Endodermal cell (in vitro differentiated cells): ENCODE measurements at regions not wholly inside any gene's neighbourhood (a gene's known extent, or its start where the extent isn't known, plus 50 kb on each side); places are given as distances from the start of the nearest gene placed in this dataset.

Source experiments
- DNase-seq: peaks from one replicate; pipeline ENCODE4 v3.0.0-alpha.2; 2017
- H3K27ac ChIP-seq: 2 replicates; pipeline ENCODE4 v1.5.1; 2013; ENCODE audit warnings: mild to moderate bottlenecking, low read depth, low read length, moderate library complexity
- H3K27me3 ChIP-seq: 2 replicates; pipeline ENCODE4 v1.6.1; 2013; ENCODE audit warnings: mild to moderate bottlenecking, low read length, moderate library complexity; ENCODE audit not compliant: insufficient read depth, control insufficient read depth, poor library complexity, severe bottlenecking
- H3K36me3 ChIP-seq: 2 replicates; pipeline ENCODE4 v1.7.0; 2013; ENCODE audit warnings: mild to moderate bottlenecking, low read length, moderate library complexity; ENCODE audit not compliant: control insufficient read depth, insufficient read depth
- H3K4me1 ChIP-seq: one replicate; pipeline ENCODE4 v1.7.0; 2013; ENCODE audit warnings: low read length; ENCODE audit not compliant: control insufficient read depth, insufficient read depth
- H3K4me3 ChIP-seq: 2 replicates; pipeline ENCODE4 v1.5.1; 2013; ENCODE audit warnings: mild to moderate bottlenecking, low read length, moderate library complexity
- H3K9ac ChIP-seq: 2 replicates; pipeline ENCODE4 v1.6.1; 2013; ENCODE audit warnings: mild to moderate bottlenecking, low read length, moderate library complexity; ENCODE audit not compliant: poor library complexity, severe bottlenecking; ENCODE audit errors: extremely low read depth
- H3K9me3 ChIP-seq: 2 replicates; pipeline ENCODE4 v1.6.1; 2013; ENCODE audit warnings: mild to moderate bottlenecking, low read length, moderate library complexity; ENCODE audit not compliant: control insufficient read depth
- H3K27ac Mint-ChIP-seq: 2 replicates; pipeline ENCODE4 v1.8.0; 2020; ENCODE audit warnings: mixed read lengths
- H3K27me3 Mint-ChIP-seq: 2 replicates; pipeline ENCODE4 v1.8.0; 2021; ENCODE audit warnings: mild to moderate bottlenecking, mixed read lengths; ENCODE audit not compliant: insufficient read depth
- H3K36me3 Mint-ChIP-seq: 2 replicates; pipeline ENCODE4 v1.8.0; 2020; ENCODE audit warnings: low read depth, mixed read lengths
- H3K4me1 Mint-ChIP-seq: 2 replicates; pipeline ENCODE4 v1.8.0; 2020; ENCODE audit warnings: mixed read lengths
- H3K4me3 Mint-ChIP-seq: 2 replicates; pipeline ENCODE4 v1.8.0; 2020; ENCODE audit warnings: mild to moderate bottlenecking, moderate library complexity, mixed read lengths
- H3K9me3 Mint-ChIP-seq: 2 replicates; pipeline ENCODE4 v1.8.0; 2020; ENCODE audit warnings: mild to moderate bottlenecking, mixed read lengths
- CTCF ChIP-seq: fragments of 200-600 bp; sonication (generic); conservative IDR thresholded peaks from 2 replicates; pipeline ENCODE4 v1.5.0; 2021; ENCODE audit warnings: antibody characterized with exemption, mild to moderate bottlenecking
- WGBS, 2 experiments: methylation state at CpG; one replicate each; pipeline versions ENCODE4 v1.1.5 to v1.1.7; 2013; ENCODE audit warnings: missing lambda C conversion rate in 2 of 2, mixed read lengths in 1 of 2; ENCODE audit not compliant: insufficient coverage in 1 of 2, insufficient read length in 1 of 2; 5-methylcytosine and 5-hydroxymethylcytosine counted together

GRCh38 chr3:188049606-188050530 lies 104.1 kb upstream of the LPP start:
- peaks cover 4% of the 10 kb centered on the region for H3K27me3 Mint-ChIP-seq
- DNase-seq = no peak
- Histone ChIP-seq H3K4me1 (peaks cover 30% of the 10 kb centered on the region), H3K4me3 (no peak overlapping the region), H3K36me3 (no peaks in the 10 kb centered on the region), H3K9me3 (no peaks in the 10 kb centered on the region), H3K9ac (peak overlapping the region; percentile 7), H3K27ac (peak overlapping the region; percentile 12), H3K27me3 (peaks cover 4% of the 10 kb centered on the region)
- WGBS, 2 experiments = 84 to 95% methylated on average over 9 to 10 of the region's 10 CpGs
- peaks cover 23% of the 10 kb centered on the region for H3K4me1 Mint-ChIP-seq
- no peak overlapping the region for H3K27ac Mint-ChIP-seq
- TF ChIP-seq CTCF = no peak
- no peak overlapping the region for H3K4me3 Mint-ChIP-seq
- no peaks in the 10 kb centered on the region for H3K36me3 Mint-ChIP-seq
- no peaks in the 10 kb centered on the region for H3K9me3 Mint-ChIP-seq

- peak; percentile 59 for DNase-seq
- peaks cover 4% of the 10 kb centered on the region for H3K27me3 Mint-ChIP-seq
- no peaks in the 10 kb centered on the region for H3K36me3 Mint-ChIP-seq
- Histone ChIP-seq H3K9ac (no peak overlapping the region), H3K9me3 (no peaks in the 10 kb centered on the region), H3K4me1 (peaks cover 25% of the 10 kb centered on the region), H3K27me3 (peaks cover 4% of the 10 kb centered on the region), H3K27ac (peak overlapping the region; percentile 50), H3K4me3 (no peak overlapping the region), H3K36me3 (no peaks in the 10 kb centered on the region)
- WGBS, 2 experiments = 89 to 94% methylated on average over 2 to 8 of the region's 8 CpGs
- no peak for TF ChIP-seq CTCF
- no peaks in the 10 kb centered on the region for H3K9me3 Mint-ChIP-seq
- no peak overlapping the region for H3K27ac Mint-ChIP-seq
- peaks cover 23% of the 10 kb centered on the region for H3K4me1 Mint-ChIP-seq
- H3K4me3 Mint-ChIP-seq = no peak overlapping the region
Observed at GRCh38 chr3:188051801-188052168, 102.2 kb upstream of the LPP start.

- peaks cover 23% of the 10 kb centered on the region for H3K4me1 Mint-ChIP-seq
- Histone ChIP-seq H3K4me1 (peaks cover 25% of the 10 kb centered on the region), H3K9ac (no peak overlapping the region), H3K27ac (peak overlapping the region; percentile 58), H3K36me3 (no peaks in the 10 kb centered on the region), H3K4me3 (no peak overlapping the region), H3K9me3 (no peaks in the 10 kb centered on the region), H3K27me3 (peaks cover under 1% of the 10 kb centered on the region)
- no peaks in the 10 kb centered on the region for H3K9me3 Mint-ChIP-seq
- TF ChIP-seq CTCF = peak; percentile 65
- WGBS, 2 experiments = 66 to 67% methylated on average over 11 to 16 of the region's 17 CpGs
- H3K36me3 Mint-ChIP-seq = no peaks in the 10 kb centered on the region
- H3K27me3 Mint-ChIP-seq = peaks cover 3% of the 10 kb centered on the region
- no peak overlapping the region for H3K4me3 Mint-ChIP-seq
- peak overlapping the region; percentile 44 for H3K27ac Mint-ChIP-seq
- peak; percentile 88 for DNase-seq
Observed at GRCh38 chr3:188052169-188053035, 101.6 kb upstream of the LPP start.
